ACC112 (cell line): ENCODE measurements at regions not wholly inside any gene's neighbourhood (a gene's known extent, or its start where the extent isn't known, plus 50 kb on each side); places are given as distances from the start of the nearest gene placed in this dataset.

Source experiments
- H2AFZ ChIP-seq: fragments of 200-600 bp; sonication (generic); one replicate; pipeline ENCODE4 v1.6.0; 2017; ENCODE audit warnings: antibody characterized with exemption, low read length; ENCODE audit not compliant: unreplicated experiment
- H3K27ac ChIP-seq: fragments of 200-600 bp; sonication (generic); 2 replicates; pipeline ENCODE4 v1.5.1; 2014; ENCODE audit warnings: low read depth, mild to moderate bottlenecking, antibody characterized with exemption, low read length, moderate library complexity
- H3K27me3 ChIP-seq: fragments of 200-600 bp; sonication (generic); 2 replicates; pipeline ENCODE4 v1.6.1; 2014; ENCODE audit warnings: mild to moderate bottlenecking, antibody characterized with exemption, low read length, moderate library complexity, mixed read lengths; ENCODE audit not compliant: insufficient read depth
- H3K36me3 ChIP-seq: fragments of 200-600 bp; sonication (generic); 2 replicates; pipeline ENCODE4 v1.6.1; 2016; ENCODE audit warnings: mild to moderate bottlenecking, antibody characterized with exemption, low read length, moderate library complexity, mixed read lengths; ENCODE audit not compliant: insufficient read depth
- H3K4me1 ChIP-seq: fragments of 200-600 bp; sonication (generic); one replicate; pipeline ENCODE4 v1.6.1; 2016; ENCODE audit warnings: low read length, mixed read lengths; ENCODE audit not compliant: insufficient read depth, unreplicated experiment, control insufficient read depth
- H3K4me3 ChIP-seq: fragments of 200-600 bp; sonication (generic); 2 replicates; pipeline ENCODE4 v1.5.1; 2014; ENCODE audit warnings: mild to moderate bottlenecking, low read depth, low read length
- H3K79me2 ChIP-seq: fragments of 200-600 bp; sonication (generic); one replicate; pipeline ENCODE4 v1.6.0; 2016; ENCODE audit warnings: low read length; ENCODE audit not compliant: control insufficient read depth, unreplicated experiment, insufficient read depth

- Histone ChIP-seq H3K27me3 (no peaks in the 10 kb centered on the region), H3K4me3 (no peak overlapping the region), H3K4me1 (peaks cover 7% of the 10 kb centered on the region), H3K79me2 (no peaks in the 10 kb centered on the region), H2AFZ (no peak overlapping the region), H3K36me3 (no peaks in the 10 kb centered on the region), H3K27ac (peak overlapping the region; percentile 35; the same call in 1 of the 2 replicates)
Observed at GRCh38 chr17:14833201-14833785, 431.8 kb downstream of the PMP22 start.

GRCh38 chr17:14831491-14831890, 433.6 kb downstream of the PMP22 start:
- Histone ChIP-seq H2AFZ (no peak overlapping the region), H3K36me3 (no peaks in the 10 kb centered on the region), H3K79me2 (no peaks in the 10 kb centered on the region), H3K4me1 (peaks cover 7% of the 10 kb centered on the region), H3K27ac (no peak overlapping the region), H3K27me3 (no peaks in the 10 kb centered on the region), H3K4me3 (no peak overlapping the region)

- no peaks in the 10 kb centered on the region for H3K36me3 ChIP-seq
- H3K4me3 ChIP-seq, result no peak overlapping the region
- H2AFZ ChIP-seq, result no peak overlapping the region
- no peak overlapping the region for H3K27ac ChIP-seq
- no peaks in the 10 kb centered on the region for H3K27me3 ChIP-seq
- no peaks in the 10 kb centered on the region for H3K79me2 ChIP-seq
- no peaks in the 10 kb centered on the region for H3K4me1 ChIP-seq
Observed at GRCh38 chr17:14827396-14827919, 437.7 kb downstream of the PMP22 start.

GRCh38 chr17:14826358-14826757, 438.8 kb downstream of the PMP22 start:
- Histone ChIP-seq H3K4me1 (no peaks in the 10 kb centered on the region), H3K36me3 (no peaks in the 10 kb centered on the region), H3K27ac (no peak overlapping the region), H3K79me2 (no peaks in the 10 kb centered on the region), H3K4me3 (no peak overlapping the region), H2AFZ (no peak overlapping the region), H3K27me3 (no peaks in the 10 kb centered on the region)

GRCh38 chr17:14818469-14818868, 446.7 kb downstream of the PMP22 start:
- Histone ChIP-seq H3K27ac (no peak overlapping the region), H3K4me3 (no peak overlapping the region), H2AFZ (no peak overlapping the region), H3K79me2 (no peaks in the 10 kb centered on the region), H3K36me3 (no peaks in the 10 kb centered on the region), H3K27me3 (no peaks in the 10 kb centered on the region), H3K4me1 (peaks cover 9% of the 10 kb centered on the region)

GRCh38 chr17:14815079-14815478, 450.0 kb downstream of the PMP22 start:
- H3K79me2 ChIP-seq, result no peaks in the 10 kb centered on the region
- no peak overlapping the region for H3K27ac ChIP-seq
- no peaks in the 10 kb centered on the region for H3K27me3 ChIP-seq
- no peaks in the 10 kb centered on the region for H3K36me3 ChIP-seq
- no peak overlapping the region for H3K4me3 ChIP-seq
- peaks cover 9% of the 10 kb centered on the region for H3K4me1 ChIP-seq
- no peak overlapping the region for H2AFZ ChIP-seq

GRCh38 chr17:14813649-14814370, 451.3 kb downstream of the PMP22 start:
- H3K27ac ChIP-seq, result no peak overlapping the region
- H3K4me3 ChIP-seq, result no peak overlapping the region
- no peaks in the 10 kb centered on the region for H3K36me3 ChIP-seq
- no peaks in the 10 kb centered on the region for H3K27me3 ChIP-seq
- H2AFZ ChIP-seq, result no peak overlapping the region
- H3K4me1 ChIP-seq, result peaks cover 9% of the 10 kb centered on the region
- no peaks in the 10 kb centered on the region for H3K79me2 ChIP-seq

- H3K36me3 ChIP-seq, result no peaks in the 10 kb centered on the region
- no peak overlapping the region for H3K27ac ChIP-seq
- H2AFZ ChIP-seq, result no peak overlapping the region
- H3K4me3 ChIP-seq, result no peak overlapping the region
- no peaks in the 10 kb centered on the region for H3K27me3 ChIP-seq
- no peaks in the 10 kb centered on the region for H3K4me1 ChIP-seq
- no peaks in the 10 kb centered on the region for H3K79me2 ChIP-seq
Observed at GRCh38 chr17:14808425-14808824, 456.7 kb downstream of the PMP22 start.

GRCh38 chr17:14805348-14805747, 459.8 kb downstream of the PMP22 start:
- Histone ChIP-seq H3K4me1 (no peaks in the 10 kb centered on the region), H2AFZ (no peak overlapping the region), H3K27ac (no peak overlapping the region), H3K36me3 (no peaks in the 10 kb centered on the region), H3K79me2 (no peaks in the 10 kb centered on the region), H3K4me3 (no peak overlapping the region), H3K27me3 (no peaks in the 10 kb centered on the region)

GRCh38 chr17:14803826-14804225, 461.3 kb downstream of the PMP22 start:
- Histone ChIP-seq H3K4me1 (no peaks in the 10 kb centered on the region), H3K27me3 (no peaks in the 10 kb centered on the region), H2AFZ (peak overlapping the region; percentile 67), H3K36me3 (no peaks in the 10 kb centered on the region), H3K27ac (no peak overlapping the region), H3K79me2 (no peaks in the 10 kb centered on the region), H3K4me3 (no peak overlapping the region)

- Histone ChIP-seq H3K36me3 (no peaks in the 10 kb centered on the region), H3K27me3 (no peaks in the 10 kb centered on the region), H3K27ac (no peak overlapping the region), H3K4me3 (no peak overlapping the region), H2AFZ (no peak overlapping the region), H3K4me1 (peaks cover 16% of the 10 kb centered on the region), H3K79me2 (no peaks in the 10 kb centered on the region)
Observed at GRCh38 chr17:14797801-14798200, 467.3 kb downstream of the PMP22 start.
